ENCODE measurements at regions not wholly inside any gene's neighbourhood (a gene's known extent, or its start where the extent isn't known, plus 50 kb on each side); places are given as distances from the start of the nearest gene placed in this dataset.

DNA sequence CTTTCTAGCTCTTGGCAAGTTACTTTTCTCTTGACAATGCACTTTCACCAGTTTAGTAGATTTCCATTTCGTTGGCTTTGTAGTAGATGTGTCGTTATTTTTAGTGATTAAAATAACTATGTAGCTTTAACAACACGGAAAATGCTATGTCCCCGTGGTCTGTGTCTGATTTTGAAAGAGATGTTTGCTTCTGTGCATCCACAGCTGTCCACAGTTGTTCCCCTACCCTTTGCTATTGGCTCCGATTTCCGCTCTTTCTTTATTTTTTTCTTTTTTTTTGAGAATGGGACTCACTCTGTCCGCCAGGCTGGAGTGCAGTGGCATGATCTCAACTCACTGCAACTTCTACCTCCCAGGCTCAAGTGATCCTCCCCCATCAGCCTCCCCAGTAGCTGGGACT lies 533.9 kb downstream of the IRX1 start:
- TF ChIP-seq, protein P1, sequence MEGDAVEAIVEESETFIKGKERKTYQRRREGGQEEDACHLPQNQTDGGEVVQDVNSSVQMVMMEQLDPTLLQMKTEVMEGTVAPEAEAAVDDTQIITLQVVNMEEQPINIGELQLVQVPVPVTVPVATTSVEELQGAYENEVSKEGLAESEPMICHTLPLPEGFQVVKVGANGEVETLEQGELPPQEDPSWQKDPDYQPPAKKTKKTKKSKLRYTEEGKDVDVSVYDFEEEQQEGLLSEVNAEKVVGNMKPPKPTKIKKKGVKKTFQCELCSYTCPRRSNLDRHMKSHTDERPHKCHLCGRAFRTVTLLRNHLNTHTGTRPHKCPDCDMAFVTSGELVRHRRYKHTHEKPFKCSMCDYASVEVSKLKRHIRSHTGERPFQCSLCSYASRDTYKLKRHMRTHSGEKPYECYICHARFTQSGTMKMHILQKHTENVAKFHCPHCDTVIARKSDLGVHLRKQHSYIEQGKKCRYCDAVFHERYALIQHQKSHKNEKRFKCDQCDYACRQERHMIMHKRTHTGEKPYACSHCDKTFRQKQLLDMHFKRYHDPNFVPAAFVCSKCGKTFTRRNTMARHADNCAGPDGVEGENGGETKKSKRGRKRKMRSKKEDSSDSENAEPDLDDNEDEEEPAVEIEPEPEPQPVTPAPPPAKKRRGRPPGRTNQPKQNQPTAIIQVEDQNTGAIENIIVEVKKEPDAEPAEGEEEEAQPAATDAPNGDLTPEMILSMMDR (conservative IDR thresholded peaks at IDR 0.05; ENCODE audit: low read depth, low read length), result no peak
- Histone ChIP-seq H3K9ac (no peak overlapping the region), H3K36me3 (ENCODE audit: insufficient read depth) (no peaks in the 10 kb centered on the region), H3K27ac (no peak overlapping the region), H3K27me3 (ENCODE audit: insufficient read depth, low read depth) (no peaks in the 10 kb centered on the region), H3K4me3 (IDR thresholded peaks at IDR 0.05; ENCODE audit: insufficient read depth, low read depth, low read length) (no peak overlapping the region), H4K20me1 (ENCODE audit: insufficient read depth) (no peaks in the 10 kb centered on the region), H2AFZ (ENCODE audit: low read depth) (no peak overlapping the region), H3K4me2 (no peak overlapping the region), H3K79me2 (ENCODE audit: insufficient read depth, low read depth) (no peaks in the 10 kb centered on the region), H3K4me1 (ENCODE audit: low read depth, poor library complexity, severe bottlenecking) (peaks cover 10% of the 10 kb centered on the region)

DNA sequence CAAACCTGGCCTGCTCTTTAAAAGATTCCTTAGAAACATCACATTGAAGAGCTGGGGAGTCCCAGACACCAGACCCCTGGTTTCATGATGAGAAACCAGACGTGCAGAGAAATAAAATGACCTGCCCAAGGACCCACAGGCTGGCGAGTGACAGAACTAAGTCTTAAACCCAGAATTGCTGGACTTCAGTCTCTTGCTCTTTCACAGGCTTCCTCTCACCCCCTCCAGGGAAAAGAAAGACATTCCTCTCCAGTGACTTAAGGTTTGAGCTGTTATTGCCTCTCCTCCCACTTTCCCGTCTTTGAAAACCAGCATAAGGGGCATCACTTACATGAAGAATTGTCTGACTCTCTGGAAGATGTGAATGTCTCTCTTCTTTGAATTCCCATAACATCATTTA lies 535.2 kb downstream of the IRX1 start:
- Histone ChIP-seq H3K4me3 (IDR thresholded peaks at IDR 0.05; ENCODE audit: insufficient read depth, low read depth, low read length) (no peak overlapping the region), H3K9ac (no peak overlapping the region), H3K79me2 (ENCODE audit: insufficient read depth, low read depth) (no peaks in the 10 kb centered on the region), H3K4me2 (no peak overlapping the region), H3K36me3 (ENCODE audit: insufficient read depth) (no peaks in the 10 kb centered on the region), H3K27me3 (ENCODE audit: insufficient read depth, low read depth) (no peaks in the 10 kb centered on the region), H3K27ac (no peak overlapping the region), H3K4me1 (ENCODE audit: low read depth, poor library complexity, severe bottlenecking) (no peaks in the 10 kb centered on the region), H4K20me1 (ENCODE audit: insufficient read depth) (no peaks in the 10 kb centered on the region), H2AFZ (ENCODE audit: low read depth) (no peak overlapping the region)
- TF ChIP-seq, protein P1 (conservative IDR thresholded peaks at IDR 0.05; ENCODE audit: low read depth, low read length), result no peak

DNA sequence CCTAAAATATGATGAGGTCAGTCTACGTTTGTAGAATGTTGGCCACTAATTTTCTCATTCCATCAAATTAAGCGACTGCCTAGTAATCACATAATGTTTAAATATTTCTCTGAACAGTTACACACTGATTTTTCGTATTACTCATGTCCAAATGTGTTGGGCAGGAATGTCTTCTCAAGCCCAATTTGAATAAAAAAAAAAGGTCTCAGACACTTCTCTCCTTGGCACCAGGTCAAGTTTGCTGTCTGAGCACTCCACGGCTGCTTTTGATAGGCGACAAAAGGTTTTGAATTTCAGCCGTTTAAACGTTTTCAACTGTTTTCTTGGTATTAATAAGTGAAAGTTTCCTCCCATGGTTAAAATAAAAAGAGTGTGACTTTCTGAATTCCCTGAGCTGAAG lies 542.1 kb downstream of the IRX1 start:
- Histone ChIP-seq H2AFZ (ENCODE audit: low read depth) (no peak overlapping the region), H3K27ac (no peak overlapping the region), H3K4me2 (no peak overlapping the region), H3K36me3 (ENCODE audit: insufficient read depth) (no peaks in the 10 kb centered on the region), H3K27me3 (ENCODE audit: insufficient read depth, low read depth) (no peaks in the 10 kb centered on the region), H4K20me1 (ENCODE audit: insufficient read depth) (no peaks in the 10 kb centered on the region), H3K79me2 (ENCODE audit: insufficient read depth, low read depth) (no peaks in the 10 kb centered on the region), H3K4me3 (IDR thresholded peaks at IDR 0.05; ENCODE audit: insufficient read depth, low read depth, low read length) (no peak overlapping the region), H3K9ac (no peak overlapping the region), H3K4me1 (ENCODE audit: low read depth, poor library complexity, severe bottlenecking) (no peaks in the 10 kb centered on the region)
- TF ChIP-seq, protein P1 (conservative IDR thresholded peaks at IDR 0.05; ENCODE audit: low read depth, low read length), result no peak

DNA sequence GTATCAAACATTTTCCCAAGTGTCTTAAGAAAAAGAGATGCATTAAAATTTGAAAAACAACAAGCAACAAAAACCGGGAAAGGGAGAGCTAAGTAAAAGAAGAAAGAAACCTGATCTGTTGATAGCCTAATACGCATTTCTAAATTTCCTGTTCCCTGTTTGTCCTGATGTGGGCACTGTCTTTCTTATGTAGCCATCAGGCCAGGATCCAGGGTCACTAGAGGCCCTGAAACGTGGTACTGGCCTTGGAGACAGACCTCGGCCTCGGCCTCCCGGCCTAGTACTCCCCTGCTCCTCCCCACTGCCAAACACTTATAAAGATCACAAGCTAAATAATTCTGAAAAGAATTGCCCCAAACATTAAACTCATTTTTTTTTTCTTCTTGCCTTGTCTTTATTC lies 547.2 kb downstream of the IRX1 start:
- H3K4me1 ChIP-seq (ENCODE audit: low read depth, poor library complexity, severe bottlenecking), result no peaks in the 10 kb centered on the region
- H3K9ac ChIP-seq, result no peak overlapping the region
- H2AFZ ChIP-seq (ENCODE audit: low read depth), result no peak overlapping the region
- no peaks in the 10 kb centered on the region for H3K79me2 ChIP-seq (ENCODE audit: insufficient read depth, low read depth)
- TF ChIP-seq, protein P1 (conservative IDR thresholded peaks at IDR 0.05; ENCODE audit: low read depth, low read length), result no peak
- no peak overlapping the region for H3K27ac ChIP-seq
- H3K36me3 ChIP-seq (ENCODE audit: insufficient read depth), result no peaks in the 10 kb centered on the region
- no peaks in the 10 kb centered on the region for H4K20me1 ChIP-seq (ENCODE audit: insufficient read depth)
- H3K4me2 ChIP-seq, result no peak overlapping the region
- no peaks in the 10 kb centered on the region for H3K27me3 ChIP-seq (ENCODE audit: insufficient read depth, low read depth)
- no peak overlapping the region for H3K4me3 ChIP-seq (IDR thresholded peaks at IDR 0.05; ENCODE audit: insufficient read depth, low read depth, low read length)
